HT-29 (cell line): ENCODE measurements at regions not wholly inside any gene's neighbourhood (a gene's known extent, or its start where the extent isn't known, plus 50 kb on each side); places are given as distances from the start of the nearest gene placed in this dataset. TPM values are rescaled to one million over a fixed set of nuclear protein-coding genes. Genes with fewer than 3 reads are reported as not detected.
"Not testable (repeated sequence)": the region's sequence is repeated elsewhere in the genome, so short reads cannot be mapped to it uniquely, and the experiment has no call there.

ENCODE experiments used
- DNase-seq: peaks from one replicate; pipeline ENCODE4 v3.0.0-alpha.2; 2015; ENCODE audit warnings: low spot score
- small RNA-seq: library from RNA; depleted of rRNA; stranded (forward); fragments of <200 nt; gene quantifications from one replicate; pipeline ENCODE3, GENCODE V24; 2014

GRCh38 chr18:70390371-70391090 is 101.7 kb downstream of the SOCS6 start:
- DNase-seq: no peak

- DNase-seq: not testable (repeated sequence)
Observed at GRCh38 chr18:70389036-70389435, 100.2 kb downstream of the SOCS6 start.

GRCh38 chr18:70387027-70387426 is 98.2 kb downstream of the SOCS6 start:
- no peak for DNase-seq

GRCh38 chr18:70386582-70386981 is 97.7 kb downstream of the SOCS6 start:
- DNase-seq: no peak

GRCh38 chr18:70385474-70385873 is 96.6 kb downstream of the SOCS6 start:
- no peak for DNase-seq

GRCh38 chr18:70384181-70384790 is 95.4 kb downstream of the SOCS6 start:
- DNase-seq: peak; percentile 76

- no peak for DNase-seq
Observed at GRCh38 chr18:70382992-70383717, 94.3 kb downstream of the SOCS6 start.

- DNase-seq: peak; percentile 52
Observed at GRCh38 chr18:70382017-70382416, 93.2 kb downstream of the SOCS6 start.

- peak; percentile 88 for DNase-seq
Observed at GRCh38 chr18:70380915-70381896, 92.4 kb downstream of the SOCS6 start.

Small RNAs in the stretch of these regions (small RNA-seq; reads per million reads assigned to genes)
- not detected for gene RN7SL795P
